Liver (tissue), 7 donors: ENCODE measurements at regions not wholly inside any gene's neighbourhood (a gene's known extent, or its start where the extent isn't known, plus 50 kb on each side); places are given as distances from the start of the nearest gene placed in this dataset.
"Not testable (repeated sequence)": the region's sequence is repeated elsewhere in the genome, so short reads cannot be mapped to it uniquely, and the experiment has no call there.

Source experiments
- DNase-seq: peaks from one replicate; pipeline ENCODE4 v3.0.0-alpha.2; 2017; ENCODE audit warnings: low spot score
- H3K27ac ChIP-seq, 2 donors: one replicate each; pipeline ENCODE4 v1.7.0; 2013; ENCODE audit warnings: inconsistent platforms in 2 of 2, low read length in 2 of 2, control low read depth in 1 of 2, low read depth in 1 of 2, mild to moderate bottlenecking in 1 of 2
- H3K27me3 ChIP-seq, 4 donors: one replicate each; pipeline versions ENCODE4 v1.6.1 to v1.7.0; 2013; ENCODE audit warnings: low read length in 3 of 4, inconsistent platforms in 1 of 4, mild to moderate bottlenecking in 1 of 4, moderate library complexity in 1 of 4; ENCODE audit not compliant: control insufficient read depth in 4 of 4, insufficient read depth in 4 of 4
- H3K36me3 ChIP-seq, 4 donors: one replicate each; pipeline versions ENCODE4 v1.6.1 to v1.7.0; 2013; ENCODE audit warnings: low read length in 3 of 4, mild to moderate bottlenecking in 3 of 4, low read depth in 1 of 4, moderate library complexity in 1 of 4; ENCODE audit not compliant: control insufficient read depth in 4 of 4, insufficient read depth in 3 of 4
- H3K4me1 ChIP-seq, 4 donors: one replicate each; pipeline versions ENCODE4 v1.6.1 to v1.7.0; 2013; ENCODE audit warnings: low read length in 3 of 4, mild to moderate bottlenecking in 3 of 4, moderate library complexity in 1 of 4; ENCODE audit not compliant: control insufficient read depth in 4 of 4, insufficient read depth in 4 of 4
- H3K4me3 ChIP-seq, 3 donors: one replicate each; pipeline versions ENCODE4 v1.6.1 to v1.7.0; 2013; ENCODE audit warnings: low read length in 3 of 3, control low read depth in 1 of 3, low read depth in 1 of 3, mild to moderate bottlenecking in 1 of 3
- H3K9ac ChIP-seq, 2 donors: one replicate each; pipeline ENCODE4 v1.7.0; 2013; ENCODE audit warnings: low read length in 2 of 2, mild to moderate bottlenecking in 2 of 2, moderate library complexity in 2 of 2, control low read depth in 1 of 2, low read depth in 1 of 2
- H3K9me3 ChIP-seq, 4 donors: one replicate each; pipeline versions ENCODE4 v1.6.1 to v1.7.0; 2013; ENCODE audit warnings: low read length in 3 of 4; ENCODE audit not compliant: control insufficient read depth in 4 of 4
- HNF4G ChIP-seq: IDR thresholded peaks from 2 replicates; pipeline ENCODE4 v1.6.1; 2016; ENCODE audit warnings: antibody characterized with exemption
- JUND ChIP-seq, 2 donors: IDR thresholded peaks; 2 replicates each; pipeline ENCODE4 v1.6.1; 2016; ENCODE audit warnings: antibody characterized with exemption in 2 of 2
- MAX ChIP-seq: IDR thresholded peaks from 2 replicates; pipeline ENCODE4 v1.6.1; 2016; ENCODE audit warnings: antibody characterized with exemption
- SP1 ChIP-seq: IDR thresholded peaks from 2 replicates; pipeline ENCODE4 v1.6.1; 2018; ENCODE audit warnings: antibody characterized with exemption, mild to moderate bottlenecking
- TAF1 ChIP-seq: conservative IDR thresholded peaks from 2 replicates; pipeline ENCODE4 v1.6.1; 2016; ENCODE audit warnings: antibody characterized with exemption, mild to moderate bottlenecking
- YY1 ChIP-seq: IDR thresholded peaks from 2 replicates; pipeline ENCODE4 v1.6.1; 2016; ENCODE audit warnings: antibody characterized with exemption, mild to moderate bottlenecking
- WGBS: extraction: QIAGEN DNeasy Blood & Tissue Kit; methylation state at CpG from one replicate; pipeline ENCODE4 v1.1.7; 2013; 5-methylcytosine and 5-hydroxymethylcytosine counted together
- TF ChIP-seq, protein P1 (sequence below): IDR thresholded peaks from 2 replicates; pipeline ENCODE4 v1.6.1; 2016; ENCODE audit warnings: antibody characterized with exemption
- donor health status: healthy.
- donor health status: healthy.
- donor health status: healthy.
- donor health status: healthy.

DNA sequence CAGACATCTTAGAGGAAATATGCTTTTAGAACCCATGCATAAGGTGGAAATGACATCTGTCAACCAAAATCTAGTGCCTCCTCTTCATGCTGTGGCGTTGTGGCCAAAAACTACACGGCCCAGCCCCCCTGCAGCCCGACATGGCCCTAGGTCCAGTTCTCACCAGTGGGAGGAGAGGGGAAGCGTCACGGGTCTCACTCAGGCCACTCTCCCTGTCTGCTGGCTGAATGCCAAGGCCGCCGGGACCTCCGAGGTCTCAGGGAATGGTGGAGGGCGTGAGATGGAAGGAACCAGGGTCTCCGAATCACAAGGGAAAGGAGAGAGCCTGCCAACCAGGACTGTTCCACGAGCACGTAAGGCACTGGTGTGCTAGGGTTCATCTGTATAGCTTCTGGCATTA, 361.0 kb downstream of the ANAPC1 start:
- Histone ChIP-seq H3K27ac (peak overlapping the region in 1 of 2 donors; percentile 62), H3K9ac (no peak overlapping the region), H3K27me3 (no peaks in the 10 kb centered on the region), H3K4me1 (peaks cover 6 to 21% (median 19%) of the 10 kb centered on the region in 4 donors), H3K4me3 (peak overlapping the region in 1 of 3 donors; percentile 17), H3K36me3 (no peaks in the 10 kb centered on the region), H3K9me3 (no peaks in the 10 kb centered on the region)
- DNase-seq = no peak
- WGBS = 61% methylated on average over 12 of the region's 12 CpGs
- no peak for TF ChIP-seq MAX
- no peak for TF ChIP-seq SP1
- TF ChIP-seq JUND (IDR thresholded peaks at IDR 0.05) = no peak
- no peak for TF ChIP-seq YY1
- TF ChIP-seq HNF4G = no peak
- no peak for TF ChIP-seq TAF1
- TF ChIP-seq, protein P1, sequence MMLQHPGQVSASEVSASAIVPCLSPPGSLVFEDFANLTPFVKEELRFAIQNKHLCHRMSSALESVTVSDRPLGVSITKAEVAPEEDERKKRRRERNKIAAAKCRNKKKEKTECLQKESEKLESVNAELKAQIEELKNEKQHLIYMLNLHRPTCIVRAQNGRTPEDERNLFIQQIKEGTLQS = no peak

GRCh38 chr2:111525026-111525425, 359.0 kb downstream of the ANAPC1 start:
- H3K4me3 ChIP-seq, H3K27me3 ChIP-seq, H3K27ac ChIP-seq, H3K9me3 ChIP-seq, H3K9ac ChIP-seq, DNase-seq, H3K36me3 ChIP-seq: not testable (repeated sequence)
- H3K4me1 ChIP-seq = peaks cover 6 to 21% (median 19%) of the 10 kb centered on the region in 4 donors
- WGBS = 95% methylated on average over 4 of the region's 4 CpGs

GRCh38 chr2:111526041-111526639, 357.9 kb downstream of the ANAPC1 start:
- not testable (repeated sequence) for H3K27ac ChIP-seq, H3K27me3 ChIP-seq, DNase-seq, H3K9ac ChIP-seq, H3K36me3 ChIP-seq, H3K9me3 ChIP-seq, H3K4me3 ChIP-seq
- H3K4me1 ChIP-seq = peaks cover 6 to 20% (median 18%) of the 10 kb centered on the region in 4 donors
- WGBS = 83% methylated on average over 7 of the region's 7 CpGs

DNA sequence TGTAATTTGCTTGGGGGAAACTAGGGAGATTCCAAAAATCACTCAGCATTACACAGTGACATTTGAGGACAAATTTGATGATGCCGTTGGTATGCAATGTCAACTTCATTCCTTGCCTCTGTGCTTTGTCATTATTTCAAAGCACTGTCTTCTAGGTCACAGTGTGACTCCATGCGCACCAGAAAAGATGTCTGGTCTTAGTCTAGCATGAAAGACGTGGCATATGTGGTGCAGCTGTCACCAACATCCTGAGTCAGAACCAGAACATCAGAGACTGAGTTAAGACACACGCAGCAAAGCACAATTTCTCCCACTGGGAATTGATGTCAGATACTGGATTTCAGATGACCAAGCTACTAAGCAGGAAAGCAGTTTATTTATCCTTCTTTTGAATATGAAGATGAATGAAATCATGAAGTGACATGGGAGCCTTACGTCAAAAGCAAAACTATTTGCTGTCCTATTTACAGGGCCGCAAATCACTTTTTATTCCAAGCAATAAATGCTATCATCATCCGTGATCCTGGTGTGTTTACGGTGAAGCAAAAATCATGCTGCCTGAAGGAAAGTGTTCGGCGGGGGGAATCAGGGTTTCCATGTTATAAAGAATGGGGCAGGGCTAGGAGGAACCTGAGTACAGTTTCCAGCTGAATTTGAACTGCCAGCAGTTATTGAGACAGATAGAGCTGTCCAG, 356.1 kb downstream of the ANAPC1 start:
- H3K27ac ChIP-seq, H3K9ac ChIP-seq, H3K36me3 ChIP-seq, H3K27me3 ChIP-seq, H3K4me3 ChIP-seq, H3K9me3 ChIP-seq, DNase-seq, H3K4me1 ChIP-seq: not testable (repeated sequence)
- 90% methylated on average over 6 of the region's 10 CpGs for WGBS

DNA sequence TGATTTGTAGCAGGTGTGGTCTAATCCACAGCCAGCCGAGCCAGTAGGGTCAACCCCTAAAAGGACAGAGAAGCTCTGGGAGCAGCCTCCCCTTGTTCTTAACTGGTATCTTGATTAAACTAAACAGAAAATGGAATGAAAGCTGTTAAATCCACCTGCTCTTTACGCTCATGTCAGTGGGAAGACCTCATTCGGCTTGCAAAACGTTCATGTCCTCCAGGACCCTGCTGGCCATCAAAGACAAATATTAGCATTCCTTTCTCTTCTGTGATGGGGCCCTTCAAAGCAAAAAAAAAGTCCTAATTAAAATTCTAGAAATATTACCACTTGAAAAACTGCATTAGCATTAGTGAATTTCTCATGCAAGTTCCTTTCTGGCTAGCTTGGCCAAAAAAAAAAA, 355.0 kb downstream of the ANAPC1 start:
- not testable (repeated sequence) for H3K27me3 ChIP-seq, H3K27ac ChIP-seq, DNase-seq, H3K9ac ChIP-seq, H3K9me3 ChIP-seq, H3K4me1 ChIP-seq, H3K4me3 ChIP-seq, H3K36me3 ChIP-seq
- WGBS = 66% methylated on average over 3 of the region's 4 CpGs

DNA sequence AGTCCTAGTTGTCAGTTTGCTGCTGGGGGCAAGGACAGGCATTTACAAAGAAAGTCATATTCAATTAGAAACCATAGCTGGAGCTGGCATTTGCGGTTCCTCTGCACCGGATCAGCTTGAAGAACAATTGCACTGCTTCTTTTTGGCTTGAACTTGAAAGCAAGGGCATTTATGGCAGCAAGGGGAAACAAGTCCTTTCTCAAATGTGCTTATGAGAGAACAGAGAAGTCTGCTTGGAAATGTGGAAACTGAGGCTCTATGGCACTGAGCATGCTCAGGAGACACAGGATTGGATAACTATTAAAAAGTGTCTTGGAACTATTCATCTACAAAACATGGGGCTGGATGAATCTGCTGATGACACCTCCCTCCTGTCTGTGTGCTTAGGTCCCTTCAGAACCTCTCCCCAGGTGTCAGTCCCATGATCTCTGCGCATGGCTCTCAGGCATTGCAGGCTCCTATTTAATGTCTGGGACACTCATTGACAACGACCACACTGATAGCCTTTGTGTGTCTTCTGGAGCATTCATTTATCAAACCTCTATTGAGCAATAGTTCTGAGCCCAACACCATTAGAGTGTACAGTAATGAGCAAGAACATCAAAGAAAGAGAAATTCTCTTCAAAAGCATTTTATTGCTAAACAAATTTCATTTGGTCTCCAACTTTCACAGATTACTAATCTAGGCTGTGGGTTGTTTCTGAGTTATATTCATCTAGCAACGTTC, 353.6 kb downstream of the ANAPC1 start:
- not testable (repeated sequence) for H3K36me3 ChIP-seq, H3K9ac ChIP-seq, H3K4me1 ChIP-seq, H3K27me3 ChIP-seq, H3K27ac ChIP-seq, H3K4me3 ChIP-seq, H3K9me3 ChIP-seq, DNase-seq
- 73% methylated on average over 5 of the region's 5 CpGs for WGBS
